ENCODE measurements at regions not wholly inside any gene's neighbourhood (a gene's known extent, or its start where the extent isn't known, plus 50 kb on each side); places are given as distances from the start of the nearest gene placed in this dataset.
"Not testable (repeated sequence)": the region's sequence is repeated elsewhere in the genome, so short reads cannot be mapped to it uniquely, and the experiment has no call there.

DNA sequence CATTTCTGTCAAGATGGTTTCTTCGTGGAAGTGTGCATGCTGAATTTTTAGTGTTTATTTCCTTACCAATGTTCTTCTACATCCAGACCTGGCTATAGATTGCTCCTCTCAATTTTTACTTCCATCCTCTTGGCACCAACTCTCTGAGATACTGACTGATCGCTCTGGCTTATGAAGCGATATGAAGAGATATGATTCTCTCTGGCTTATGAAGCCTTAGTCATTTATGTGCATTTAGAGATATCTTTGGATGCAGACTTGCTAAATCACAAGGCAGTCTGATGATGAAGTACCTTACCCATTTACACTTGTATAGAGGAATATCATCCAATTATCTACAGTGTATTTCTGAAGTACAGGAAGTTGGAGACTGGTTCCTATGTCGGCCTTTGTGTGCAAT, 295.4 kb upstream of the STXBP5 start:
- DNase-seq, result no peak

DNA sequence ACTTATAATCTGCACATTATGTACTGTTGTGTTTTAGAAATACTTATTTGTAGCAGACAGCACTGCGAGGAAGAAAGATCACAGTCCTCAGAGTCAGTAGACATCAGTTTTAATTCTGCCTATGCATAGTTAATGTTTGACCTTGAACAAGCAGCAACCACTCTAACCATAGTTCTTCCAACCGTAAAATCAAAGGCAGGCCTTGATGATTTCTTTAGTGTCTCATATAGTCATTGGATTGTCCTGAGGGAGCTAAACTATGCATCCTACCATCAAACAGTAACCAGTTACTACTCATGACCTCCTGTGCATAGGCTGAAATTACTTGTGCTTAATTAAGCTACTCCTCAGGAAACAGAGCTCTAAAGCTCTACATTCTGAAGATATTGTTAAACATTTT, 294.8 kb upstream of the STXBP5 start:
- DNase-seq, result no peak

DNA sequence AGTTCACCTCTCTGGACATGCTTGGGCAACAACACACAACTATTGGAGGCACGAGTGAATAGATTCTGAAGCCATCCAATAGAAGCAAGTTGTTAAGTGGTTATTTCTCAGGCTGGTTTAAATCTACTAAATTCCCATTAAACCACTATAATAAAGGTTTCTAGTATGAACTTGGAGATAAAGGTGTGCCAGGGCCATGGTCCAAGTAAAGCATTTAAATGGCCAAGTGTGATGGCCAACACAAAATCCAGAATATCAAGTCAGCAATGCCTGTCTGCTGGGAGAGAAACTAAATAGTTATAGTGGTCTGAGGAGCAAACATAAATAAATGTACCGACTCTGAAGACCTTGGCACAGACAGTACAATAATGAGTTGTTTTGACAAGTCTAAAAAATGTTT, 294.3 kb upstream of the STXBP5 start:
- DNase-seq, result no peak

DNA sequence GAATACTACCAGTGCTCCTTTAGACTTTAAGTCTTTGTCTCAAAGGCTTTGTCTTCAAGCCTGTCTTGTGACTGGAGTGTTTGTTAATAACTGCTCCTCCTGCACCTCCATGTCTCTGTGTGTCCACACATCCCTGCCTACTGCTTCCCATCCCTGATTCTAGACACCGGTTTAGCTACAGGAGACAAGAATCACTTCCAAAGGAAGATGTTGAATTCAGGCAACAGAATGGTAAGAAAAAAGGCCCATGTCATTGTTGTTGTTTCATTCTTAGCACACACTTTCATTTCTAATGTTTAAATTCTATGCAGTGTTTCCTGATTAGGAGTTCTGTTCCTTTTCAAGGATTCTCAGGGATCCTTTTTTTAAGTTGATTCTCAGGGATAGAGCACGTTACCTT, 293.6 kb upstream of the STXBP5 start:
- DNase-seq, result no peak

DNA sequence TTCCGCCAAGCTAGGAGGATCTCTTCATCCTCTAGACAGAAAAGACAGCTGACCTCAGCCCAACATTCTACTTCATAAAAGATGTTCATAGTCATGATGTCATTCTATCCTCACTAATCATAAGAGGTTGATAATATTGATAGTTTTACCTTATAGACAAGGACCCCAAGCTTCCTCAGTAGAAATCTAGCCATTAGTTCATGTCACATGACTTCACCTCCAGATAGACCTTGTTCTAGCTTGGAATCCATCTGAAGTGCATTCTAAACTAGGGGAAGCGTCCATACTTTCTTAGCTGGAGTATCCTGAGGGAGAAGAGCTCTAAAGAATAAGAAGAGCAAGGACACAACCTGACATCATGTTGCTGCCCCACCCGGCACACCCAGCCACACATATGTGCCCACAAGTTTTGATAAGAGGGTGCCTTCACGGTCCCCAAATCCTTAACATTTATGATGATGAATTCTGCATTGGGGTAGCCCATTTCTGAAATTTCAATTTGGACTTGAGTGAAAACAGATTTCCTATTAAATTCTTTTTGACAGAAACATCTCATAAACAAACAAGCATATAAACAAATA, 292.5 kb upstream of the STXBP5 start:
- no peak for DNase-seq

DNA sequence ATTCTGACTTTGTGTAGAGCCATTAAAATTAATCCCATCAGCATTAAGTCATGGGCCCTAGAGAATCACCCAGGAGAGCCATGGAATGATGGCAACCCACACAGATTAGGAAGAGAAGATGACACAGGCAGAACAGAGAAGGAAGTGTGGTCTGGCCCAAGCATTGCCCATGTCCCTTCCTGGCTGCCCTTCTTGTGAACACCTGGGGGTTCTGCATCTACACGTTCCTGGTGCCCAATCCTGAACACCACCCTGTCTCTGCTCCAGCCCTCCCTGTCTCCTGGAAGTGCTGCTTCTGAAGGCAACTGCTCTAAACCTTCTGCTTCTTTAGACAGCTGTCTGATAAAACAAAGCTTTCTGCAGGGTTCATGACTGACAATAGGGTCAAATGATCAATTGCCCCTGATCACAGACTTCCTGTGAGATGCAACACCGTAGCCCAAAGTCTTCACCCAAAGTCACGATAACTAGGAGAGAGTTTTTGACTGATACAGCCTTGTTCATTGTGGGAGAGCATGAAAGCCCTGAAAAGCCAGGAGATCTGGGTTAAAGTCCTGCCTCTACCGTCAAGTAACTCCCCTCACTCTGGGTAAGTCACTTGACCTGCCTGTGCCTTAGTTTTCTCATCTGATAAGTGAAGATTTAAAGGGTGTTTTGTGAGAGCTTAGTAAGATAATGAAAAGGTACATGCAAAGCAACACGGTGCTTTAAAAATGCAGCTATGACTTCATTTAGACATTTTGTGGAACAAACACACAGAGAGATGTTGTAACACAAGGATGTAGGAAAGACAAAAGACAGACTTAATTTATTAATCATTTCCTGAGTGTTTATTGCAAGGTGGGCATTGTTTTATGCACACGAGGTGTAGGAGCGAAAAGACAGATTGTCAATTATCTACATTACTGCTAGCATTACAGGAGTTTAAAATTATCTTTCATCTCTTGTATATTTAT, 291.2 kb upstream of the STXBP5 start:
- no peak for DNase-seq

DNA sequence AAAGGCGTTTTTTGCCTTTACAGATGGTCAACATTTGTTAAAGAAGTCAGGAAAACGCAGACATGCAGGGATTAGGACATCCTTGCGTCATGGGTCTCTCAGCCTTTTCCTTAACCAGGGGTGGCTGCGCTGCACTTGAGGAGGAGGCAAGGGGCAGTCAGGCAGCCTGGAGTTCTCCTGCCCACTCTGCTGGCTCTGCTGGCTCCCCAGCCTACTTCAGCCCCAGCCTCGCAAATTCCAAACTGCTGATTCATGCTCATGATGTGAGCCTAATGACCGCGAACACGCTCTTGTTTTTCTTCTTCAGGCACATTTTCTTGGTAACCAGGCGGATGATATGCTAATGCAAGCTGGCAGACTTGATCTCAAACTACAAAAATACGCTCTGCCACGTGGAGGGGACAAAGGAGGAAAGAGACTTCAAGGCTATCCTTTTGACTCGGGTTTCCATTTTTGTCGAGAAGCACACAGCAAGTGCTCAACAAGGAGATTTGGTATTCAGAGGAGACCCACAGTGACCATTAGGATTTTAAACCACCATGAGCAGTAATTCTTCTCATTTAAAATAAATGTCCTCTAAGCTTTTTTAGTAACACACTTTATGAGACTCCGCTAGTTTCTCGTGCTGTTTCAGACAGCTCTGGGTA, 290.3 kb upstream of the STXBP5 start:
- DNase-seq, result peak; percentile 99

DNA sequence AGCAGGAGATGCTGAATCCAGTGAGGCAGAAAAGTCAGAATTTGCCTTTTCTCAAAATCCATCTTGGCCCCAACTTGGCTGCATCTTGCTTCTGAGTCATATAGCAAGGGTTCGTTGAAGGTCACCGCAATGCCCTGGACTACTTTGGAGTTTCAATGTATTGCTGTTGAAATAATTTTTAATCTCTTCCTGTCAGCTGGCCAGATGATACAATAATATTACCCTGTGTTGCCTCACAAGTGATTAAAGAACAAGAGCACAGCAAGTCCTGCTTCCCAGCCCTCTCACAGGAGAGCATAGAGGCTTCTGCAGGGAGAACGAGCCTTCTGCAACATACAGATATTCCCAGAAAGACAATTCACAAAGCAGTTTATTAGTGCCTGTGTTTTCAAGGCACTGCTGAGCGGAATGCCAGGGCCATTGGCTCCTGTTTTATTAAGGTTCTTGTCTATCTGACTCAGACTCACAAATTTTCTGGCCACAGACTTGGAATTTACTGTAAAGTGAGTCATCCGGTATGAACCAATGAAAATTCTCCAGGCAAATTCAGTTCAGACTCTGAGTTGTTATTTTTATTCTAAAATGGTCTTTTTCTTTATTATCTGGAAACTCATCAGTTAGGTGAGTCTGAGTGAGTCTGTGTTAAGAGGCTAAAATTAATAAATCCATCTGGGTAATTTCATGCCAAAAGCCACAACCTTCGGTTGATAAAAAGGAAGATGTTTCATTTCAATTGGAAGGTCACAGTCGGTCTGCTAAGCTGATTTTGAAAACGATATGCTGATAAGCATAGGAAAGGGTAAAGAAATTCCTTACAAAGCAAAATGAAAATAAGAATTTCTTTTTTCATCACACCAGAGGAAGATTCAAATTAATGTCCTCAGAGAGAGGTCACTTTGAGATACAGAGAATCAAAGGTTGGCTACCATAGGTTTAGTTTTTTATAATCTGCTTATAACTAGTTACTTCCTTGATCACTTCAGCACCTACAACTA, 289.4 kb upstream of the STXBP5 start:
- DNase-seq, result peak; percentile 92

DNA sequence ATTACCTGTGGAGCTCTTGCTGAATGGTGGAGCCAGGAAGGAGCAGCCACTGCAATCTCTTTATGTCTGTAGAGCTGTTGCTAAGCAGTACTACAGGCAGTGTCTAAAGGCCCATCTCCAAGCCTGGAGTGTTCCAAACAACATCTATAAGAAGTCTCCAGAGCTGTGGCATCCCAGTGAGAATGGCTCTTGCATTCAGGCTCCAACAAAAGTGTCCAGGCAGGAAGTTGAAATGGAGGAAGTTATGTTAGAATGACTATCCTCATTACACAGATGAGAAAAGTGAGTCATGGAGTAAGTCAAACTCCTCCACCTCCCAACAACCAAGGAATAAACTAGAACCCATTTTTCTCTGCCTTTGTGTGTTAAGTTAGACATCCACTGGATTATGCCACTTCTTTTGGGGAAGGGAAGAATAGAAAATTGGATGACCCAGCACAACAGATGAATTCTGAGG, 288.5 kb upstream of the STXBP5 start:
- DNase-seq, result no peak

DNA sequence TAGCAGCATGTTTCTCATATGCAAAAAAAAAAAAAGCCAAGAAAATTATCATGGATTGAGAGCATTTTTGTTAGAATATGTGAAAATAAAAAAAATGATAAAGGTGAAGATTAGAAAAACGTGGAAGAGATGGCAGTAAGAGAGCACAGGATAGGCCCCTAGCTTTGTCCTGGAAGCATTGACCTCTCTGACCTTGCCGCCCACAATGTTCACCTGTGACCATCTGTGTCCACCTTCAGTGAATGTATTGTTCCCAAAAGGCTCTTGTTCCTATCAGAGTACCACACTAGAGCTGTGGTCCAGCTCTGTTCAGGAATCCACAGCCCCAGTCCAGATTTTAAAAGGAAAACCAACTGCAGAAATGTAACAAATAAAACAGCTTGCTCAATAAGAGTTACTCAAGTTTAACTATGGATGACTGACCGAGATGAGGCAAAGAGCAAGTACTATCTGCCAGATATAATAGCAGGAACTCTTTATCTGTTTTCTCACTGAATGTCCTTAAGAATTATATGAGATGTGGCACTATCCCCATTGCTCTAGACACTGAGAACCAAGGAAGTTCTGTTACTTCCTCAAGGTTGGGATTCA, 287.7 kb upstream of the STXBP5 start:
- no peak for DNase-seq

DNA sequence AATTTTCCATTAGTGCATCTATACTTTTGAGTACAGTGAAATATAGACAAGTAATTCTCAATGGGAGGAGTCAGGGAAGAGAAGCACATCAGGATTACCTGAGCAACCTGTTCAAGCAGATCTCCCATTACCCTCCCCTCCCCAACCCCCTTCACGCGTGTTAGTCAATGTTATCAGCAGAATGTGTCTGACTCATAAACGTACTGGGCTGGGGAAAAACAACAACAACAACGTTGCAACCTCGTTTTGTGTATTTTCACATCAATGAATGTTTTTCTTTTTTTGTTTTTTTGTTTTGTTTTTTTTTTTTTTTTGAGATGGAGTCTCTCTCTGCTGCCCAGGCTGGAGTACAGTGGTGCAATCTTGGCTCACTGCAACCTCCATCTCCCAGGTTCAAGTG, 287.0 kb upstream of the STXBP5 start:
- no peak for DNase-seq

DNA sequence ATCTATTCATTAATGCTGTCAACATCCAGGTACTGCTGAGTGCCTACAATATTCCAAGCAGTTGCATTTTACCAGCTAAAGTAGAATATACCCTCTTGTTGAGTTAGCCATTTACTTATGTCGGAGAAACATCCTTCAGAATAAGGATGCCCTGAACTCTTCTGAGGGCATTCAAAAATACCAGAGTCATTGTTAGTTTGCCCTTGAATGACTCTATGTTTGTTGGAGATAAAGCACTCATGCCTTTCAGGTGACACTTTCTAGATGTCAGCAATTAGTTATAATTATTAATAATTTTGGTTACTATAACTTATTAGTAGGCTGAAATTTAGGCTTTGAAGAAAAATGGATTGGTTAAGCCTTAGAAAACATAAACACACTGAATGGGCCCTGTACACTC, 286.2 kb upstream of the STXBP5 start:
- DNase-seq, result no peak

DNA sequence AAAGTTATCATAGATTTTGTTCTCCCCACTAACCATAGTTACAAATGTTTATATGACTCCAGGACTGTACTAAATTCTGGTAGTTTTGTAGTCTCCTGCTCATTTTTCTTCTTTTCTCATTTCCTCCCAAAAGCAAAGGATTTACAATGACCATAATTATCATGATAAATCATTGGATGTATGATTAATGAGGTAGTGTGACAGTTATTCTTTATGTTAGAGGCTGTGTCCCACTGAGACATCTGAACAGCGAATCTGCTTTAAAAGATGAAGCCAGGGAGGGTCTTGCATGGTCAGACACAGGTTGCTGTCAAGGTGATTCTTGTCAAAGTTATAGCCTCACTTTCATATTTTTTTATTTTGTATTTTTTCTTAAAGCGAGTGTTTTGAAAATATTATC, 285.2 kb upstream of the STXBP5 start:
- DNase-seq, result no peak

DNA sequence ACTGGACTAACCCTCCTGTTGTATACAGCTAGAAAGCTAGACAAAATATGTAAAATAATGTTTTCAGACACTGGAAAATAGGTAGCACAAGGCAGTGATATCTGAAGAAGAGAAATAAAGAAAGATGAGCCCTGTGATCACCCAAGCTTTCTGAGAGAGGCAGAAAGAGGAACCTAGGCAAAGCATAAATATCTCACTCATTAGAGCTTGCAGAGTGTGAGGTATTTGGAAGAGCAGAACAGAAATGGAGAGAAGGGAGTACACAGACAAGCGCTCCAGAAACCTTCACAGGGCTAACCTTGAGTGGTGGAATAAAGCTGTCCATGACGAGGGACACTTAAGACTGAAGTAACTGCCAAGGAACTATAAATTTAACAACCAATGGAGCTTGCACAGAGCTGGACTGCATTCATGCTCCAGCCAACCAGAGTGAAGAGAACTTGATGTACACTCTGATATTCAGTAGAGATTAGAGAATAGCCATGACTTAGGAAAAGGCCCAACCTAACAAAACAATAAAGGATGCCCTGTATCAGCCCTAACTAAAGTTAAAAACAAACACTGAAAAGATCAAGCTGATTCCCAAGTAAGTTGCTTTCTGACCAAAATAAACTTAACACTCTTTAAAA, 280.9 kb upstream of the STXBP5 start:
- no peak for DNase-seq

DNA sequence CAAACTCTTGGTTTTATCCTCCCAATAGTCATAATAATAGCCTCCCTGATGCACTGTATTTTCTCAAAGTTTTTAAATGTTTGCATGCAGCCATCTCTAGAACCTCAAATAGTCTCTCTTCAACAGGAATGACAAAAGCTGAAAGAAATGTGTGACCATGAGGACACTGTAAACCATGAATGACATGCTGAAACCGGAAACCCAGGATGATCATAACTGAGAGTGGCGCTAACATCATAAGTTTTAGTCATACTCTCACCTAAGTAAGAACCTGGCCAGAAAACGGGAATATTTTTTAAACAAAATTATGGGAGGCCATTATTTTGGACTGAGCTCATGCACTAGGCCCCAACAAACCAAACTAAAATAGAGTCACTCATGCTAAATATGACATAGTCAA, 278.4 kb upstream of the STXBP5 start:
- no peak for DNase-seq

DNA sequence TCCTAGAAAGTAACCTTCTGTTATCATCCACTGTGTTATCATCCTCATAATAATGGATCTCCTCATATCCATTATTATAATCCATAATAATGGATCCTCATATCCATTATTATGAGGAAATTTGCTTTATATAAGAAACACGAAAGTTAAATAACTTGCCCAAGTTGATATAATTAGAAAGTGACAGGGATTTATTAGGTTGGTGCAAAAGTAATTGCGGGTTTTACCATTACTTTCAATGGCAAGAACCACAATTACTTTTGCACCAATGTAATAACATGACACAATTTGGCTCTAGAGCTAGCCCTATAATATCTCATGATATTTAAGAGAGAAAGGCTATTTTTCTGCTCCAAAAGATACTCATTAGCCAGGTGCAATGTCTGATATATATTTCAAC, 275.7 kb upstream of the STXBP5 start:
- no peak for DNase-seq

DNA sequence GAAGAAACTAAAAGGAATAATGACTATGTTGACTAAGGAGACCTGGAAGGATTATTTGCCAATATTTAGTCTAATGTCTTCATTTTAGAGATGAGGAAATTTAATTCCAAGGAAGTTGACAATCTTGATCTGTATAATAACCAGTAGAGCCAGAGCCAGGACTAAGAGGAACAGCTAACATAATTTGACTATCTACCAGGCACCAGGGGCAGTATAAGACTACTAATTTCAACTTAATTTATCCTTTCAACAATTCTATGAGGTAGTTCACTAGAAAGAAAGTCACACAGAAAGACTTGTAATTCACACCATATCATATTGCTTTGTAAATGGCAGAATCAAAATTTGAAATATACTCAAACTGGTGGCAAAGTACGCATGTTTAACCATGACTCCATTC, 273.0 kb upstream of the STXBP5 start:
- no peak for DNase-seq

DNA sequence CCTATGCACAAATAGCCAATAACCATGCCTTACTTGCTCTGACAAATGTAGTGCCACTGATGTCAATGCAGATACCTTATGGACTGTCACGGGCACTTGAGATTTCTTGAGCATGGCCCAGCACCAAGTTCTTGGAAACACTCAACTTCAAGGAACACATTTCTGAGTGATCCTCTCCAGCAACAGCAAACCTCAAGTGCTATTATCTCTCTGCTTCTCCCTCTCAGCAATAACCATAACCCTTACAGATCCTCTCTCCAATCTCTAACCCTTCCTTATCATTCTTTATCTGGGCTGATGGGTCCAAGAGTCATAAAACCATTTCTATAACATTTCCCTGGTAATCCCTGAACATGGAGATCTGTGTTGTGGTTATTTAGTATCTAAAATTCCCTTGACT, 266.9 kb upstream of the STXBP5 start:
- DNase-seq, result no peak

DNA sequence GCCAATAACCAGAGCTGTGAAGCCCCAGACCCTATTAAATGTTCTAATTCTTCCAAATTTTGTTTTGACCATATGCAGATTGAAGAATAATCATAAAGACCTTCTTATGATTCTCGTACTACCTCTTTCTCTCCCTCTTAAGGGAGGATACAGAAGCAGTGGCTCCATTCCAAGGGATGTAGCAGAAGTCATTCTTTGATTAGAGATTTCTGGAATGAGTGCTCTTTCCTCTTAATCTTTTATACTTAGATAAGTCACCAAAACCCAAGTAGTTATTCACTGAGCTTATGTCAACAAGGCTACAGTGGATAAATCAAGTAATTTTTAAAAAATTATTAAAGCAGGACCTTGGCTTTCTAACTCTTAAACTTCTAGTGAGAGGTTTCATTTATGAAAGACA, 266.0 kb upstream of the STXBP5 start:
- no peak for DNase-seq

DNA sequence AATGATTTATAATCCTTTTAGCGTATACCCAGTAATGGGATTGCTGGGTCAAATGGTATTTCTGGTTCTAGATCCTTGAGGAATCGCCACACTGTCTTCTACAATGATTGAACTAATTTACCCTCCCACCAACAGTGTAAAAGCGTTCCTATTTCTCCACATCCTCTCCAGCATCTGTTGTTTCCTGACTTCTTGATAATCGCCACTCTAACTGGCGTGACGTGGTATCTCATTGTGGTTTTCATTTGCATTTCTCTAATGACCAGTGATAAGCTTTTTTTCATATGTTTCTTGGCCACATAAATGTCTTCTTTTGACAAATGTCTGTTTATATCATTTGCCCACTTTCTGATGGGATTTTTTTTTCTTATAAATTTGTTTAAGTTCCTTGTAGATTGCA, 264.8 kb upstream of the STXBP5 start:
- not testable (repeated sequence) for DNase-seq

DNA sequence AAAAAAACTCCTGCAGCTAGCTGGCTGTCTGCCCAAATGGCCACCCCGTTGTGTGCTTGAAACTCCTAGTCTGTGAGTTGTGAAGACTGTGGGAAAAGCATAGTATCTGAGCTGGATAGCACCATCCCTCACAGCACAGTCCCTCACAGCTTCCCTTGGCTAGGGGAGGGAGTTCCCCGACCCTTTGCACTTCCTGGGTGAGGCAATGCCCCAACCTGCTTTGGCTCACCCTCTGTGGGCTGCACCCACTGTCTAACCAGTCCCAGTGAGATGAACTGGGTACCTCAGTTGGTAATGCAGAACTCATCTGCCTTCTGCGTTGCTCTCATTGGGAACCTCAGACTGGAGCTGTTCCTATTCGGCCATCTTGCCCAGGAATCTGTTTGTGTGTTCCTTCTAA, 260.6 kb upstream of the STXBP5 start:
- no peak for DNase-seq

DNA sequence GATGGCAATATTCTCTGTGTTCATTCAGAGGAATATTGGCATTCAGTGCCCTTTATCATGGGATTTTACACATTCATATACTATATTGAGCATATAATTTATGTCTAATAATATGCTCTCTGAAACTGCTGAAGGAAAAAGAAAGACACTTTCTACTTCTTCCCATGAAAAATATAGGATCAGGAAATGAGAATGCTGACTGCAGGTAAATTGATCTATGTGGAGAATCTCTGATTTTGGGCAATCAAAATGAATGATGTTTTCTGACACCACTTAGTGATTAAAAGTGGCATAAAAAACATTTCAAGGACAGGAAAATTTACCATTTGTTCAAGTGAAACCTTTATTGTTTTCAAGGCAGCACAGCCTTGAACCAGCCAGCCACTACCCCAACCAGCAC, 260.1 kb upstream of the STXBP5 start:
- DNase-seq, result no peak

Data from islet precursor cell (in vitro differentiated cells).